GM19238 (cell line): ENCODE measurements at regions not wholly inside any gene's neighbourhood (a gene's known extent, or its start where the extent isn't known, plus 50 kb on each side); places are given as distances from the start of the nearest gene placed in this dataset.

ENCODE experiments used
- DNase-seq: peaks from one replicate; pipeline ENCODE4 v3.0.0; 2011; ENCODE audit warnings: low spot score; ENCODE audit not compliant: insufficient read length

DNA sequence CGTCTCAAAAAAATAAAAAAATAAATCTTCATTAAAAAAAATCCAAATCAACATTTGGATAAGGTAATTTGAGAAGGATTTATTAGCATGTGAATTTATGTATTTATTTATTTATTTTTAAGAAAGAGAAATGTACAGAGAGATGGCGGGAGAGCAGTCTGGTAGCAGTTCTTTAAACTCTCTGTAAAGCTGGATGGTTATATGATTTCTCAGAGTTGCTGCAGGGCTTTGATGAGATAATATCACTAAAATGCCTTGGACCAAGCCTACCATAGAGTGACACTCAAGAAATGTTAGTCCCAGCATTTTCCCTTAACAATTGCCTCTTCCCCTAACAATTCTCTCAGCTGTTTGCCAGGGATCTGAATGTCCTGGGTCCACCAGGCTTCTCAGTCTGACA, 103.4 kb upstream of the LNX1 start:
- no peak for DNase-seq

DNA sequence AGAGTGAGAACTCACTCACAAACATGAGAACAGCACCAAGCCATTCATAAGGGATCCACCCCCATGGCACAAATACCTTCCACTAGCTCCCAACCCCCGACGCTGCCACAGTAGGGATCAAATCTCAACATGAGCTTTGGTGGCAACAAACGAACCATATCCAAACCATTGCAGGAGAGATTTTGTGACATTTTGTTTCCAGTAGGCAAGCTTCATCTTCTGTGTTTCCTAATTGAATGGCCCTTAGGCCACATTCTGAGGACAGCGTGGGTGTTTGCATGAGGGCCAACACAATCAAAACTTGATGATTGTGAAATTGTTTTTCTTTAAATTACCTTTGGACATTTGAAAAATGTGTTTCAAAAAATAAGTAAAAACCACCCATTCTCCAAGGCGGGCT, 102.6 kb upstream of the LNX1 start:
- DNase-seq: no peak

DNA sequence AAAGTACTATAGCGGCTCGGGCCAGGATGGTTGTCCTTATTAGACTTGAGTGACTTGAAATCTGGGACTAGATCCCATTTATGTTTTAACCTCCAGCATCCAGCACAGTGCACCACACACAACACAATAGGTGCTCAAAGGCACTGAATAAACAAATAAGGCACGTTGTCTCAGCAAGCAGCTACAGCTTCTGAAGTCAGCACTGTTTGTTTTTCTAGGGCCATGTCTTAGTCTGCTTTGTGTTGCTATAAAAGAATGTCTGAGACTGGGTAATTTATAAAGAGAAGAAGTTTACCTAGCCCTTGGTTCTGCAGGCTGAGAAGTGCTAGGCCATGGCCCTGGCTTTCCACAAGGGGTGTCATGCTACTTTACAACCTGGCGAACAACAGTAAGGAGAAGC, 102.1 kb upstream of the LNX1 start:
- no peak for DNase-seq

DNA sequence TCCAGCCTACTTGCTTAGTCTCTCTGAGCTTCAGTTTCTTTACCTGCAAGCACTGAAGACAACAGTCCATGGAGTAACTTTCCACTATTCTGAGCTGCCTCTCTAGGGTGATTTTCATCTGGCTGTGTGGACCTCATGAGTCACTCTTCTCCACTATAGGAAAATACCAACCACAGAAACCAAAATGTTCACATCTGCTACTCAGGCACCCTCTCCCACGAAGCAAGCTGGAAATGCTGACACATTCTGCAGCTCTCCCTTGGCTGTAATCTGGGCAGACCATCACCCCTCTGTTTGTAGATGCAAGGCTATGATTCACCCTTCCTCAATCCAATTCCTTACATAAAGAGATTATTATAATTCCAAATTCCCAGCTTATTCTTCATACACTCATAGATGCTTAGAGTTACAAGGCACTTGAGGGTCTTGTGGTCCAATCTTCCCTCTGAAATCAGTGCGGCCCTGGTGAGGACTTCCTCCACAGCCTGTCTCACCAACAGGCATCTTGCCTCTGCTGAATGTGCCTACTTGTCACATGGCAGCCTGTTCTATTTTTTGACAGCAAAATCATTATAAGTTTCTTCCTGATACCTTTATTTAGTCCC, 97.0 kb upstream of the LNX1 start:
- no peak for DNase-seq

DNA sequence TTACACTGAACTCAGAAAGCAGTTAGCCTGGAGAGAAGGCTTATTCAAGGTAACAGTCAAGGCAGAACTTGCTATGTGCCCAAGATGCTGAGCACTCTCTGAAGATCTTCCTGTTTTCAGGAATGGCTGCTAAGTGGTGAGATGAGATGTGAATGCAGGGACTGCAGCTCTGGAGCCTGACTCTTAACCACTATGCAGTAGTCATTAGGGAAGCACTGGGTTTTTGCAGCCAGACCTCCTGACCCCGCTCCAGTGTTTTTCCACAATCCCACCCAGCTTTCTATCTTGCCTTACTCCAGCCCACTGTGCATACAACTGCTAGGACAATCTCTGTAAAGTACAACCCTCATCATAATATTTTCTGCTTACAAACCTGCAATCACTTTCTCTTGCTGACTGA, 95.2 kb upstream of the LNX1 start:
- DNase-seq: no peak

DNA sequence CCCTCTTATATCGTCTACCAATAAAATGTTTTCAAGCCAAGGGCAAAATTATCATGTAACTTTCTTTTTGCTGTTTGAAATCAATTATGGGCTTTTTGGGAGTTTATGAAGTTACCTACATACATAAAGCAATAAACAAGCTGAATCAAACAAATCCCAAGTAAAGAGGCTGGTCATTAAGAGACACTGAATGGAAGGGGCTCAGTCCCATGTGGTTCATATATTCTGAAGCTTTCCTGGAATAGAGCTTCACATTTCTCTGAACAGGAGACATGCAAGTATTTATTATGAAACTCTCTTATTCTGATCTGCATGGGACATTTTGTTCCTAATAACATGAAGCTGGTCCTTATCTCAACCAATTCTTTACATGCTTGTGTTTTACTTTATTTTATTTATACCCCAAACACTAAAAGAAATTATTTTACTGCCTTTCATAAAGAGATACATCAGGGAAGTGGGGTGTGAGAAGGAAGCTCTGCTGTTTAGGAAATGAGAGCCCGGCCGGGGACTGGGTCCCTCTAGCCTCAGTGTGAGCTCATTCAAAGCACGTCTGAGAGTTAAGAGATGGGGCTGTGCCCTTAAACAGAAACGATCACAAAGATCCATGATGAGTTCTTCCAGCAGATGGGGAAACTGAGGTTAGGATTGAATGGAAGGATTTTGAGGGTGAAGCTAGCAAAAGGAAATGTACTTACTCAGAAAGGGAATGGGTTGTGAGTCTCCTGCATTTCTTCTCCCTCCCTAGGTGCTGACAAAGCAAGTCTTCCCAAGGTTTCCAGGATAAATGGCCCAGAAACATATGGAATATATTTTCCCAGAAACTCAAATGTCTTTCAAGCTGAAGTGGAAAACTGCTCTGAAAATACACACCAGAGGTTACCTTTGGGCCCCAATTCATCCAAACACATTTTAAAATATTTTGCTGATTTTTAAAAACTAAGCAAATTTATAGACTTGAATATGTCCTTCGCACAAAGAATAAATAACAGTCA, 93.1 kb upstream of the LNX1 start:
- no peak for DNase-seq

DNA sequence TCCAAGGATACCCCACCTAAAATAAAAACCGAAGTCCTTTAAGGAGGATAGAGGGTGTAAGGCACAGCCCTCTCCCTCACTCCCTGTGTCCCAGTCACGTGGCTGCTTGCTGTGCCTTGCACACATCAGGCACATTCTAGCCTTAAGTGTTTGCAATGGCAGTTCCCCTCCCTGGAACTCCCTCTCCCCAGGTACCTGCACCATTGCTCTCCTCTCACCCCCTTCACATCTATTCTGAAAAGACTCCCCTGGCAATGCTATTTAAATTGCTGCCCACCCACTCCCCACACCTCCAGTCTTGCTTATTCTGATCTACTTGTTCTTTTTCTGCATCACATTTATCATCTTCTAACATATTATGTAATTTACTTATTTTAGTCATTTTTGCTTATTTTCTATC, 91.6 kb upstream of the LNX1 start:
- DNase-seq: no peak

DNA sequence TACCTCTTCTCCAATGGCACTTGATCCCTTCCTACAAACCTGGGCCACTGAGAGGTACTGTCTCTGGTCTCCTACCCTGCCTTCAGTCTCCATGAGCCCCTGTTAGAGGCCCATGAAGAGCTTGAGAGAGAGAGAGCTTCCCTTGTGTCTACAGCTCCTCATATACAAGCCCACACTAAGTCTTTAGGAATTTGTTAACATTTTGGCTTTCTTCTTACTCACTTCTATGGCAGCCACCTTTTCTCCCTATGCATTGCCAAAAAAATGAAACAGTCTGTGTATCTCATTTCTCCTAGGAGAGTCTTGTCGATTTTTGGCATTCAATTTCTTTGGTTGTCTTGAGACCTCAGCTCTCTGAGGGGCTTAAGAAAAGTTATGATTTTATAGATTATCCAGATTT, 90.9 kb upstream of the LNX1 start:
- DNase-seq: no peak

DNA sequence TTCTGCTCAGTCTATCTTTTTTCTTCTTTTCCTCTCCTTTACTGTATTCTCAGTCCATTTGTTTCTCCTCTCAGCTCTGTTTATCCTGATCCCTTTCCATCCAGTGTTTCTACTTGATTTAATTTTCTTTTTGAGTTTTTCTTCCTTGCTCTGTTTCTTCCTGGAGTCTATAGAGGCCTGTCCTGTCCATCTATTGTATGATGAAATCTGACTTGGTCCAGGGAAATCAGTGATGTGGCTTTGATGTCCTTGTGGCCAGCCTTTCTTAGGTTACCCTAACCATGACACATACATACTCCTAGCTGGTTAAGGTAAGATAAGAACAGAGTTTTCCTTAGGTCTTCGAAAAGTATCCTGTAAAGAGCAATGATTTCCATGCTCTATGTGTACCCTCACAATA, 89.3 kb upstream of the LNX1 start:
- no peak for DNase-seq

DNA sequence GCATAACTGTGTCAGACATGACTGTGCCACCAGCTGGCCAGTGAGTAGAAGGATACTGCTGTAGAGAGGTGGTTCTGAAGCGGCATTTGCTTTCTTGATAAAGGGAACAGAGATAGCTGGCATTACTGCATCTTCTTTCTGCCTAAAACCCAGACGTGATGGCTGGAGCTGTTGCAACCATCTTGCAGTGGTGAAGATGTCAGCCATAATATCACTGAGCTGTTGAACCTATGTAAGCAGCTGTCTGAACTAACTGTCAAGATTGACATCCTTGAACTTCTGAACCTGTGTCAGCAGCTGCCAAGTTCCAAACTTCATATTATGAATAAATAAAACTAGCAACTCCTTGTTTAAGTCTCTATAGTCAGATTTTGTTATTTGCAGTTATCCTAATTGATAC, 88.9 kb upstream of the LNX1 start:
- DNase-seq: no peak

DNA sequence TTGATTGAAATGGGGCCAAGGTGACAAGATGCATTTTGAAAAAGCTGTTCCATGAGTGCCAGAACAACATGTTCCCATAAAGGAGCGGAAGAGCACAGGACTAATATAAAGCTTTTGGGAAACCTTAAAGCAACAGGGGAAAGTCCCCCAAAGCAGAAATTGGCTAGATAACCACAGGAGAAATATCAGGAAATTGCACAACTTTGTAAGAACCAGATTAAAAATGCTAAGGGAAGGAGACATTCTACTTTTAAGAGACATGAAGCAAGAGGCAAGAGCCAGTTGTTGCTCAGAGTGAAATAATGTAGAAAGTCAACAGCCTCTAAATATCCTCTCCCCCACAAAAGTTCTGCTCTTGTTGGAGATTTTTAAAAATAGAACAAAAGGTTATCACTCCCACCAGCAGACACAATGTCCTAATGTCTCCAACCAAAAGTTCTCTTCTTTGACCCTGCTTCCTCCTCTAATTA, 85.2 kb upstream of the LNX1 start:
- no peak for DNase-seq

DNA sequence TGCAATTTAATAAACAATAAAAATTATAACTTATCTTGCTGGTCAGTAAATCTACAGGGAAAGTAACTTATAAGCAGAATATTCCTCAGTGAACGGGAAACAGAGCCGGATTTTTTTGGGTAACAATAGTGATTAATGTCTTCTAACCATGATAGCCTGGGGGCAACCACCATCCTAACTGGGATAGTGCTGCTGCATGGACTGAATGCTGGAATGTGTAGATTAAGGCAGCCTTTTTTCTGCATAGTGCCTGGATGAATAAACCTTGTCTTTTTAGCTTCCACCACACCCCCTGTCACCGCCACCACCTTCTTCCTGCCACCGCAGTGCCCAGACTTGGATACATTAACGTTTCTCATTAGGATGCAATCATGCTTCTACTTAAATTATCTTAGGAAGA, 83.6 kb upstream of the LNX1 start:
- no peak for DNase-seq

DNA sequence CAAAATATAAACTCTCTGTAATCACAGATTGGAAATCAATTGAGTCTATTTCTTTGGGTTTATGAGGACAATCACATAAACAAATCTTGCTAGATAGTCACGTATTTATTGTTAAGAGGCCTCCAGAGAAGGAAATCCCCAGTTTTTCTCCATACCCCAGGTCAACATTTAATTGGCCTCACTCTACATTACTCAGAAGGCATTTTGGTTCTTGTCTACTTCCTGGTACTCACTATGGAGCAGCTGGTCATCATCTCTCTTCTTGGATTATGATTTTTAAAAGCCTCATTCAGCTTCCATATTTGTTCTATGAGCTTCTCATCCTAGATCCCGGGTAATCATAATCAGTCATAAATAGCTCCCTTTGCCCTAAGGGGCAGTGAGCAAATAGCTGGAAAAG, 81.6 kb upstream of the LNX1 start:
- no peak for DNase-seq

DNA sequence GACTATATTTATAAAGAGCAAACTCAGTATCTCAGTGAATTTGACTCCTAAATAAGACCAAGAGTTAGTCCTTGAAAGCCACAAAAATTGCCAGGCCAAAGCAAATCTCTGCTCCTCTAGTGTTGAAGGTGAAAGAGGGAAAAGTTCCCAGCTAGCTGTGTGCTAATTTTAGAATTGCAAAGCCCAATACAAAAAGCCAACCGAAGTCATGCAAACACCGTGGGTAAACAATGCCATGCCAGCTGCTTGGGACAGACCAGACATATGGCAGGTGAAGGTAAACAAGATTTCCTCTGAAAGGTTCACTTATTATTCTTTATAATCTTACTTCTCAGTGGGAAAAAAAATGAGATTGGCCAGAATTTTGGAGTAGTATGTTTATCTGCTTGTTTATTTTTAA, 80.5 kb upstream of the LNX1 start:
- DNase-seq: no peak

DNA sequence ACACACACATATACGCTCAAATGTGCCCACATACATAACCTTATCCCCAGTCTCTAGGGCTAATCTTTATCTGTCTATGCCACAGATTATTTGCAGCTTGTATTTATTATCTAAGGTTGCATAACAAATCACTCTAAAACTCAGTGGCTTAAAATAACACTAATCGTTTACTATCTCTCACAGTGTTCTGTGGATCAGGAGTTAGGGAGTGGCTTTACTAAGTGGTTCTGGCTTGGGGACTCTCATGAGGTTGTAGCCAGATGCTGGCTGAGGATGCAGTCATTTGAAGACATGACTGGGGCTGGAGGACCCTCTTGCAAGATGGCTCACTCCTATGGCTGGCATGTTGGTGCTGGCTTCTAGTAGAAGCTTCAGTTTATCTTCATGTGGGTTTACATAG, 68.5 kb upstream of the LNX1 start:
- DNase-seq: no peak

DNA sequence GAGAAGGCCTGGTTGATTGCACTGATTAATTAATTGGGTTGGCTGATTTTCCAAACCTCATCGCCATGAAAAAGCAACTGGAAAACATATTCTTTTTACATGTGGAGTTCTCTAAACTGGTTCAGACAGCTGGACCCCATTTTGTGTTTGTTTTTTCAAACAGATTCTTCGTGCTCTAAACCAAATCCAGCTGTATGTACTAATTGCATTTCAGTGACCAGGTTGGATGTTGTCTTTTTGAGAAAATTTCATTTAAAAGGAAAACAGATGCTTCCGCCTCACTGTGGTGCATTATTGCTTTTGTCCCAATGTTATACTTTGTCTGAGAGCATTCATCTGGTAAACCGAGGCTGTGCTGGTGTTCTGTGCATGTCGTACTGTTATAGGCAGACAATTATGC, 67.8 kb upstream of the LNX1 start:
- DNase-seq: no peak

DNA sequence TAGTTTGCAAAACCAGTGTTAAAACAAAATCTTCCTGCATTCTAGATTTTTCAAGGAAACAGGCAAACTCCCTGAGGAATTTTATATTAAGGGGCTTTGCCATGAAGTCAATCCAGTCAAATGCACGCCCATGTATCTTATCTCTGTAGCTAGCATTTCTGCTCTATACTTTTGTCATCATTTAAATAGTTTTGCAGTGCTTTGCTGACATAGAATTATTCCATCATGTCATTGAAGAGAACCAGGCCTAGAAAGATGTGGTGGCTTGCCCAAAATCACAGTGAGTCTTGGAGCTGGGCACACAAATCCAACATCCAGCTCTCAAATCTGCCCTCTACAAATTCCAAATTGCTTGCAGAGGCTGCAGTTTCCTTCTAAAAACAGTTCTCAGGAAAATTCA, 66.7 kb upstream of the LNX1 start:
- DNase-seq: no peak

DNA sequence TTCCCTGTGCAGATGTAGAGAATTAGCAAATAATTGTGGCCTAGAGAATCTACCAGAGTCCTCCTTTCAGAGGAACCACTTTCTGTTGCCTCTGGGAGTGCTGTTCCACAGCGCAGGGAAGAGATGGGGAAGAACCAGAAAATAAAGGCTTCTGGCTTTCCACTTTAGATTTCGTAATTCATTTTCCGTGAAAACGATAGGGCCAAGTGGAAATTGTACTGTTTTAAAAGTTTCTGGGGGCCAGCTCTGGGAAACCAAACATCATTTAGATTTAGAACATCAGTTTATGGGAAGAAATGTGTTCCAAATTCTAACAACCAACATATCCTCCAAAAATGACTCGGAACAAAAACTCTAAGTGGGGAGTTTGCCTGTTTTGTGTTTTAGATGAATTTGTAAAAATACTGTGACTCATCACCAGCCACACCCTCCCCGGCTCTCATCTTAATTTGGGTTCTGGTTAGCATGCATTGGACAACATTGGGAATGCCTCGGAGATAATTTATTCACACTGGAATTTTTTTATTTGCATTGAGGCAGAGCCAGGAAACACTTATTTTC, 65.2 kb upstream of the LNX1 start:
- DNase-seq: no peak

DNA sequence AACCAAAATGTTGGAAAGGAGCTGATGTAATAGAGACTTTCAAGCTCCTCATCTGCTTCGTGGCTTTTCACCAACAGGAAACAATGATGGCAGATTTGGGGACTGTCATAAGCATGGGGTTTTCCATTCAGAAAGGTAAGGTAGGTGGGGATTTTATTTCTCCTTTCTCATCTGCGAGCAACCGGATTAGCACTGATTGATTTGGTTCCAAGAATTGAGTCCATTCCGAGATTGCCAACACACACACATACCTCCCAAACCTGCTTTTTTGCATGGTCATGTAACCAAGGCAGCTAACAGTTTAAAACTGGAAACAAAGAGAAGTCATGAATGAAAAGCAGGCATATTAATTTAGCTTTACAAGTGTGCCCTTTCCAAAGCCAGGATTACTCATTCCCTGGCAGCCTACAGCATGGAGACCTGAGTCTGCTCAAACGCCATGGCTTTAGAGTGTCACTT, 63.0 kb upstream of the LNX1 start:
- no peak for DNase-seq

DNA sequence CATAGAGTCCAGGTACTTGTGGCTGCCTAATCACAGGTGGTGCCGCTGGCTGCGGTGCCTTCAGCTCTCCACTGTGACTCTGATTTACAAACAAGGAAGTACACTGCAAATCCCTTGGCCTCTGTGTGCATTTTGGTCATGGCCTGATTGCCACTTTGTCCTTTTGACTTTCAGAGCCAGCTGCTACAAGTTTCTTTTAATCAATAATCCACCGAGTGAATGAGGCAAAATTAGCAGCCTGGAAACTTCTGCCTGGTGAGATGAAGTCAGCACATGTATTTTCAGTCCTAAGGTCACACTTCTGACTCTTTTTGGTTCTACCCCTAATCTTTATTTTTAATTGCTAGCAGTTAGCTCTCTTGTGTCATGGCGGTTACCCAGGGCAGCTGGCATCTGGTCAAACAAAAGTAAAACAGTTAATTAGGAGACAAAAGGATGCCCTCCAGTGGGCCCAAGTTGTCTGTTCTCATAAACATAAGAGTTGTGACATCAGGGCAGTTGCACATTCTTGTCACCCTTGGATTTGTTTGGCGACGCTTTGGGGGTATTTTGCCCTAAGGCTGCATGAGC, 62.3 kb upstream of the LNX1 start:
- DNase-seq: no peak

DNA sequence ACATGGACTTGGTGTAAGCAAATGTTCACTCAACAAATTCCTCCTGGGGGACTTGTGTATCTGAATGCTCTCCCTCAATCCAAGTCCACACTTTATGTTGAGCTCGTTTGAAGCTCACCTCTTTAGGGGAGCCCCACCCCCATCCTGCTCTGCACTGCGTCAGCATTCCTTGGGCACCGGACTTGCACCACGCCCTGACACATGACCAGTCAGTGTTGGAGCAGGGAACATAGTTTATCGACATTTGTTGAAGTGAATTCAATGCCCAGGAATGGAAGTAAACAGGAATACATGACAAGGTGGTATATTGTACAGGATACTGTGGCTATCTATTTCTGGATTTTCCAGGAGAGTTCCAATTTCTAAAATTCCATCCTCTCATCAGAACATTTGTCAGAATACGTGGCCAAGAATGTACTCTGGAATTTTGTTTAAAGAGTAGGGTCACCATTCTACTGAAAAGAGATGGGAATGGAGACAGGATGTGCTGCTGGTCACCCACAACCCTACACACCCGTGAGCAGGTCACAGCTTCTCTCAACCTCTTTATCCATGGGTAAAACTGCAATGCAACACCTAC, 60.0 kb upstream of the LNX1 start:
- no peak for DNase-seq

DNA sequence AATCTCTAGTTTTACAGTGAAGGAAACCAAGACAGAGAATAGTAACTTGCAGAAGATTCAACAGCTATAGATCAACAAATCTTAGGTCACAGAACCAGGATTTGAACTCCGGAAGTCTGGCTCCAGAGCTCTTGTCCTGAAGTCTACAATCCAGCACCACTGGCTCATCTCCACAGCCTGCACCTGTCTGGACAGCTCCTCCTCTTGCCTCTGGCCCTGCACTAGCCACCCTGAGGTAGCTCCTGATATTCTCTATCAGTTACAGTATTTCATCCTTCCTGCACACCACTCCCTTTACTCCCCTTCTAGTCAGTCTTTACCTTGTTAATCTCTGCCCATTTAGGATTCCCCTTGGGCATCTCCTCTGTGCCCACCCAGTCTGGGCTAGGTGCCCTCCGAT, 58.1 kb upstream of the LNX1 start:
- no peak for DNase-seq
